ENCODE measurements at regions not wholly inside any gene's neighbourhood (a gene's known extent, or its start where the extent isn't known, plus 50 kb on each side); places are given as distances from the start of the nearest gene placed in this dataset.
"Not testable (repeated sequence)": the region's sequence is repeated elsewhere in the genome, so short reads cannot be mapped to it uniquely, and the experiment has no call there.

GRCh38 chr7:32762206-32762924 lies 129.2 kb downstream of the KBTBD2 start:
- not testable (repeated sequence) for DNase-seq

- DNase-seq: no peak
Observed at GRCh38 chr7:32761451-32762205, 129.9 kb downstream of the KBTBD2 start.

GRCh38 chr7:32760755-32761154 lies 130.8 kb downstream of the KBTBD2 start:
- DNase-seq: not testable (repeated sequence)

GRCh38 chr7:32759859-32760258 lies 131.7 kb downstream of the KBTBD2 start:
- not testable (repeated sequence) for DNase-seq

- DNase-seq: not testable (repeated sequence)
Observed at GRCh38 chr7:32753872-32754271, 137.7 kb downstream of the KBTBD2 start.

GRCh38 chr7:32748337-32748736 lies 143.2 kb downstream of the KBTBD2 start:
- DNase-seq: not testable (repeated sequence)

- DNase-seq: not testable (repeated sequence)
Observed at GRCh38 chr7:32747443-32748148, 144.0 kb downstream of the KBTBD2 start.

GRCh38 chr7:32741853-32742476 lies 149.6 kb downstream of the KBTBD2 start:
- not testable (repeated sequence) for DNase-seq

GRCh38 chr7:32739749-32740148 lies 151.8 kb downstream of the KBTBD2 start:
- DNase-seq: not testable (repeated sequence)

- DNase-seq: not testable (repeated sequence)
Observed at GRCh38 chr7:32738390-32738789, 153.2 kb downstream of the KBTBD2 start.

GRCh38 chr7:32732767-32733166 lies 158.8 kb downstream of the KBTBD2 start:
- DNase-seq: not testable (repeated sequence)

- not testable (repeated sequence) for DNase-seq
Observed at GRCh38 chr7:32729335-32729675, 162.3 kb downstream of the KBTBD2 start.

GRCh38 chr7:32728412-32729334 lies 162.9 kb downstream of the KBTBD2 start:
- DNase-seq: peak in 4 of 5 donors; percentile 12 to 40 (median 19)

- DNase-seq: peak in 4 of 5 donors; percentile 3 to 58 (median 14)
Observed at GRCh38 chr7:32727483-32728411, 163.8 kb downstream of the KBTBD2 start.

- DNase-seq: not testable (repeated sequence)
Observed at GRCh38 chr7:32722837-32723236, 168.7 kb downstream of the KBTBD2 start.

- no peak for DNase-seq
Observed at GRCh38 chr7:32694182-32694581, 197.4 kb downstream of the KBTBD2 start.

- peak in 1 of 5 donors; percentile 8 for DNase-seq
Observed at GRCh38 chr7:32691965-32692815, 196.9 kb downstream of the AVL9 start.

GRCh38 chr7:32688092-32688491 lies 192.8 kb downstream of the AVL9 start:
- DNase-seq: not testable (repeated sequence)

GRCh38 chr7:32681174-32681518 lies 185.9 kb downstream of the AVL9 start:
- no peak for DNase-seq
